Thyroid gland (tissue), 4 donors: ENCODE measurements at regions not wholly inside any gene's neighbourhood (a gene's known extent, or its start where the extent isn't known, plus 50 kb on each side); places are given as distances from the start of the nearest gene placed in this dataset.

Experiments used
- DNase-seq, 2 donors: peaks; one replicate each; pipeline ENCODE4 v3.0.0-alpha.2; 2019
- H3K27ac ChIP-seq, 3 donors: fragments of 200-600 bp; sonication (generic); 1 replicate in 2 of 3; 2 replicates in 1 of 3; pipeline ENCODE4 v1.5.1; 2016 to 2019; ENCODE audit warnings: mild to moderate bottlenecking in 1 of 3, moderate library complexity in 1 of 3
- H3K27me3 ChIP-seq: fragments of 200-600 bp; sonication (generic); one replicate; pipeline ENCODE4 v1.5.1; 2019
- H3K36me3 ChIP-seq, 2 donors: fragments of 200-600 bp; sonication (generic); one replicate each; pipeline ENCODE4 v1.5.1; 2016 to 2019
- H3K4me1 ChIP-seq, 2 donors: fragments of 200-600 bp; sonication (generic); one replicate each; pipeline ENCODE4 v1.5.1; 2017 to 2019
- H3K4me3 ChIP-seq, 3 donors: fragments of 200-600 bp; sonication (generic); replicated peaks in 1 of 3; 1 replicate in 2 of 3; 2 replicates in 1 of 3; pipeline ENCODE4 v1.5.1; 2016; ENCODE audit warnings: mild to moderate bottlenecking in 1 of 3
- H3K9me3 ChIP-seq: fragments of 200-600 bp; sonication (generic); one replicate; pipeline ENCODE4 v1.5.1; 2017
- CTCF ChIP-seq, 6 experiments: fragments of 200-600 bp in 3 of 6; fragments of 450-650 bp in 3 of 6; sonication (generic) in 3 of 6; IDR thresholded peaks; one replicate each; pipeline ENCODE4 v1.5.1; 2016 to 2019; ENCODE audit warnings: antibody characterized with exemption in 6 of 6, mild to moderate bottlenecking in 2 of 6, inconsistent platforms in 1 of 6, moderate library complexity in 1 of 6
- POLR2A ChIP-seq, 2 donors: fragments of 450-650 bp; IDR thresholded peaks; one replicate each; pipeline ENCODE4 v1.6.1; 2017; ENCODE audit warnings: antibody characterized with exemption in 2 of 2, mild to moderate bottlenecking in 2 of 2, moderate library complexity in 1 of 2
- WGBS, 2 donors: methylation state at CpG; one replicate each; pipeline ENCODE4 v1.1.5; 2017; 5-methylcytosine and 5-hydroxymethylcytosine counted together
- intact Hi-C: fragments of 100-400 bp; cut with DNase I; formaldehyde crosslinking; loops from one replicate; pipeline ENCODE4 v1.15.1; 2023

- no peak overlapping the region for H3K27ac ChIP-seq
Observed at GRCh38 chr1:215397843-215398242, 169.3 kb upstream of the KCTD3 start.

DNA sequence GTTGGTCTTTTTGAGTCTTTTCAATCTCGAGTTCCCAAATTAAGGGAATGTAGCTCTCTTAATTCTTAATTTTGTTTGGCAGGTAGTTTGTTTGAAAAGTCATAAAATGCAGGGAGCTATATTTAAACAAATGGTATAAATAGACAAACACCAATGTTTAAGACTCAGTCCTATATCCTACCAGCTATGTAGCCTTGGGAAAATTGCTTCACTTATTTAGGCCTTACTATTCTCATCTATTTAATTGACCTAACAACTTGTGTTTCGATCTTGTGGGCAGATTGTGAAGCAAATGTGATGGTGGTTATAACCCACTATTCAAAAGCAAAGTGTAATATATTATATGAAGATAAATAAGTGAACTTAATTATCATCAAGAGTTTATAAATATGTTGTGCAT is 167.3 kb upstream of the KCTD3 start:
- H3K4me3 ChIP-seq, result no peak overlapping the region
- no peaks in the 10 kb centered on the region for H3K9me3 ChIP-seq
- no peak overlapping the region for H3K27ac ChIP-seq
- no peak for DNase-seq
- H3K36me3 ChIP-seq, result no peaks in the 10 kb centered on the region
- TF ChIP-seq POLR2A (IDR thresholded peaks at IDR 0.05) (no peak), CTCF (IDR thresholded peaks at IDR 0.05) (no peak)
- intact Hi-C loops, result no loop called here
- 93 to 95% methylated on average over 2 of the region's 2 CpGs for WGBS, 2 donors
- no peaks in the 10 kb centered on the region for H3K27me3 ChIP-seq
- no peaks in the 10 kb centered on the region for H3K4me1 ChIP-seq

More at GRCh38 chr1:215397843-215398242, 169.3 kb upstream of the KCTD3 start:
- Histone ChIP-seq H3K9me3 (no peaks in the 10 kb centered on the region), H3K27me3 (no peaks in the 10 kb centered on the region), H3K4me3 (no peak overlapping the region), H3K36me3 (no peaks in the 10 kb centered on the region), H3K4me1 (no peaks in the 10 kb centered on the region)
- intact Hi-C loops, result no loop called here
- 35 to 37% methylated on average over 4 of the region's 4 CpGs for WGBS, 2 donors
- TF ChIP-seq CTCF (IDR thresholded peaks at IDR 0.05) (no peak), POLR2A (IDR thresholded peaks at IDR 0.05) (no peak)
- DNase-seq, result no peak

DNA sequence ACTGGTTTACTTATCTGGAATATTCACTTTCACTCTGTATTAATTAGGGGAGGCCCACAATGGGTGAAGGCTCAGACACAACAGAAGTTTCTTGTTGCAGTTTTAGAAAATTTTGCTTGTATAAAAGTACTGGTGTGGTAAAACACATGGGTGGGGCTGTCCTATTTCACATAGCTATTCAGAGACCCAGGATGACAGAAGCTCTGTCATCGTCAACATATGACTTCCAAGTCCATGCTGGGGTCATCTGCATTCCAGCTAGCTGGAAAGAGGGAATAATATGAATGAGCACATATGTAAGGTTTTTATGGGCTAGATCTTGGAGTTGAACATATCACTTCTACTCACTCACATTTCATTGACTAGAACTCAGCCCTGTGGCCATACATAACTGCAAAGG is 166.4 kb upstream of the KCTD3 start:
- TF ChIP-seq POLR2A (IDR thresholded peaks at IDR 0.05) (no peak), CTCF (IDR thresholded peaks at IDR 0.05) (no peak)
- no peaks in the 10 kb centered on the region for H3K9me3 ChIP-seq
- H3K4me1 ChIP-seq, result no peaks in the 10 kb centered on the region
- DNase-seq, result no peak
- H3K27ac ChIP-seq, result no peak overlapping the region
- no peaks in the 10 kb centered on the region for H3K27me3 ChIP-seq
- H3K36me3 ChIP-seq, result no peaks in the 10 kb centered on the region
- 94 to 100% methylated on average over 1 of the region's 1 CpG for WGBS, 2 donors
- H3K4me3 ChIP-seq, result no peak overlapping the region
- intact Hi-C loops, result no loop called here

GRCh38 chr1:215402147-215402546 is 165.0 kb upstream of the KCTD3 start:
- Histone ChIP-seq H3K27ac (no peak overlapping the region), H3K4me1 (no peaks in the 10 kb centered on the region), H3K4me3 (no peak overlapping the region), H3K27me3 (no peaks in the 10 kb centered on the region), H3K36me3 (no peaks in the 10 kb centered on the region), H3K9me3 (no peaks in the 10 kb centered on the region)
- TF ChIP-seq CTCF (IDR thresholded peaks at IDR 0.05), result no peak
- no peak for DNase-seq
- intact Hi-C loops, result no loop called here
- 92 to 93% methylated on average over 5 of the region's 5 CpGs for WGBS, 2 donors

GRCh38 chr1:215405211-215405610 is 161.9 kb upstream of the KCTD3 start:
- intact Hi-C loops, result no loop called here
- H3K4me3 ChIP-seq, result no peak overlapping the region
- no peaks in the 10 kb centered on the region for H3K27me3 ChIP-seq
- H3K27ac ChIP-seq, result no peak overlapping the region
- H3K4me1 ChIP-seq, result no peaks in the 10 kb centered on the region
- no peaks in the 10 kb centered on the region for H3K9me3 ChIP-seq
- DNase-seq, result no peak
- WGBS, 2 donors, result 63 to 76% methylated on average over 1 of the region's 1 CpG
- no peak for TF ChIP-seq POLR2A (IDR thresholded peaks at IDR 0.05)
- TF ChIP-seq CTCF (IDR thresholded peaks at IDR 0.05), result no peak
- H3K36me3 ChIP-seq, result no peaks in the 10 kb centered on the region
